ENCODE measurements at regions not wholly inside any gene's neighbourhood (a gene's known extent, or its start where the extent isn't known, plus 50 kb on each side); places are given as distances from the start of the nearest gene placed in this dataset.

DNA sequence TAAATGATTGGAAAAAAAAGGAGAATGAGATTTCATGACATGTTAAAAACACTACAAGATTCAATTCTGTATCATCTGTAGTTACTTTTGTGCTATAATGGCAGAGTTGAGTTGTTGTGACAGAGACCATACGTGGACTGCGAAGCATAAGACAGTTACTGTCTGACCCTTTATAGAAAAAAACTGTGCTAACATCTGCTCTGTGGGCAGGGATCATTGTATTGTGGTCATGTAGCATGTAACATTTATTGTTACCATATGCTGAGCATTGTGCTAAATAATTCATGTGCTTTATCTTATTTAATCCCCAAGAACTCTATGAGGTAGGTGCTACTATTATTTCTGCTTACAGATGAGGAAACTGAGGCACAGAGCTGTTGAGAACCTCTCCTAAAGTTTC lies 147.3 kb upstream of the HMHB1 start:
- Histone ChIP-seq H3K36me3 (ENCODE audit: control insufficient read depth in 2 of 2, insufficient read depth in 2 of 2, low read length in 1 of 2) (no peaks in the 10 kb centered on the region), H3K4me1 (ENCODE audit: control insufficient read depth in 2 of 2, insufficient read depth in 2 of 2, low read length in 2 of 2) (no peaks in the 10 kb centered on the region), H3K27me3 (ENCODE audit: control insufficient read depth in 2 of 2, insufficient read depth in 1 of 2, low read length in 1 of 2) (no peaks in the 10 kb centered on the region), H3K27ac (ENCODE audit: low read depth in 1 of 2, low read length in 1 of 2) (no peak overlapping the region), H3K9me3 (ENCODE audit: control insufficient read depth in 2 of 2, insufficient read depth in 1 of 2, low read length in 1 of 2) (no peaks in the 10 kb centered on the region), H3K4me3 (ENCODE audit: low read length in 2 of 2) (no peak overlapping the region)
- no peak for DNase-seq (ENCODE audit: low read depth in 6 of 9, low spot score in 9 of 9)
- WGBS, result 89% methylated on average over 2 of the region's 2 CpGs

DNA sequence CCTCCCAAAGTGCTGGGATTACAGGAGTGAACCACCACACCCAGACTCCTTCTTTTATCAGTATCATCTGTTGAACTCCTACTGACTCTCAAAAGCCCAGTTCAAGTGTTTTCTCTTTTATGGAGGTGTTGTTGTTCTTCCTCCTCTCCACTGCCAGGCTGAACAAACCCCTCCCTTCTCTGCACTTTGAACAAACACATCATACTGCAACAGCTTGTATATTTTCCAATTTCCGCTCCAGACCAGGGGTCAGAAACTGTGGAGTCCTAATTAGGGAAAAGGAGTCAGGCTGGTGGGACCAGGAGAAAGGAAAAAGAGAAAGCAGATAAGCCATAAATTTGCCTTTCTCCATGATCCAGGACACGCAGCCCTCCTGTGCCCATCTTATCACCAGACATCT lies 148.1 kb upstream of the HMHB1 start:
- 99% methylated on average over 2 of the region's 2 CpGs for WGBS
- Histone ChIP-seq H3K27ac (ENCODE audit: low read depth in 1 of 2, low read length in 1 of 2) (no peak overlapping the region), H3K4me3 (ENCODE audit: low read length in 2 of 2) (no peak overlapping the region), H3K36me3 (ENCODE audit: control insufficient read depth in 2 of 2, insufficient read depth in 2 of 2, low read length in 1 of 2) (no peaks in the 10 kb centered on the region), H3K4me1 (ENCODE audit: control insufficient read depth in 2 of 2, insufficient read depth in 2 of 2, low read length in 2 of 2) (no peaks in the 10 kb centered on the region), H3K27me3 (ENCODE audit: control insufficient read depth in 2 of 2, insufficient read depth in 1 of 2, low read length in 1 of 2) (no peaks in the 10 kb centered on the region), H3K9me3 (ENCODE audit: control insufficient read depth in 2 of 2, insufficient read depth in 1 of 2, low read length in 1 of 2) (no peaks in the 10 kb centered on the region)
- DNase-seq (ENCODE audit: low read depth in 6 of 9, low spot score in 9 of 9), result no peak

DNA sequence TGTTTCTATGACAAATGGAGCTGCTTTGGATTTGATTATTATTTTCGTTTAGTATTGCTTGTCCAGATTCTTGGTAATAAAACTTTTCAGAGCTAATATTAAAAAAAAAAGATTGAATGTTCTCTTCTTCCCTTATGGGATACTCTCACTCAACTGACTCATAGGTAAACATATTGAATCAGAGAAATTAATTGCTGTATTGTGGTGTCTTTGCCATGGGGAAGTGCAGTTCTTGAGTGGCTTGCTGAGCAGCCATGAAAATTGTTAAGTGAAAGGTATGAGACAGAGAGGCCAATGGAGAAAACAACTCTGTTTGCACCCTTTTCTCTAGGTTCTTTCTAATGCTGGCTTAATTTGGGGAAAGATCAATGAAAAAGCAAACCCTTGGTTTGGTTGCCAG lies 149.9 kb upstream of the HMHB1 start:
- H3K4me3 ChIP-seq (ENCODE audit: low read length in 2 of 2), result no peak overlapping the region
- no peak overlapping the region for H3K27ac ChIP-seq (ENCODE audit: low read depth in 1 of 2, low read length in 1 of 2)
- no peaks in the 10 kb centered on the region for H3K4me1 ChIP-seq (ENCODE audit: control insufficient read depth in 2 of 2, insufficient read depth in 2 of 2, low read length in 2 of 2)
- H3K36me3 ChIP-seq (ENCODE audit: control insufficient read depth in 2 of 2, insufficient read depth in 2 of 2, low read length in 1 of 2), result no peaks in the 10 kb centered on the region
- DNase-seq (ENCODE audit: low read depth in 6 of 9, low spot score in 9 of 9), result no peak
- H3K9me3 ChIP-seq (ENCODE audit: control insufficient read depth in 2 of 2, insufficient read depth in 1 of 2, low read length in 1 of 2), result no peaks in the 10 kb centered on the region
- H3K27me3 ChIP-seq (ENCODE audit: control insufficient read depth in 2 of 2, insufficient read depth in 1 of 2, low read length in 1 of 2), result no peaks in the 10 kb centered on the region
- WGBS, result 99% methylated on average over 1 of the region's 1 CpG

- Histone ChIP-seq H3K27me3 (ENCODE audit: control insufficient read depth in 2 of 2, insufficient read depth in 1 of 2, low read length in 1 of 2) (no peaks in the 10 kb centered on the region), H3K4me1 (ENCODE audit: control insufficient read depth in 2 of 2, insufficient read depth in 2 of 2, low read length in 2 of 2) (no peaks in the 10 kb centered on the region), H3K27ac (ENCODE audit: low read depth in 1 of 2, low read length in 1 of 2) (no peak overlapping the region), H3K4me3 (ENCODE audit: low read length in 2 of 2) (no peak overlapping the region), H3K36me3 (ENCODE audit: control insufficient read depth in 2 of 2, insufficient read depth in 2 of 2, low read length in 1 of 2) (no peaks in the 10 kb centered on the region), H3K9me3 (ENCODE audit: control insufficient read depth in 2 of 2, insufficient read depth in 1 of 2, low read length in 1 of 2) (no peaks in the 10 kb centered on the region)
- DNase-seq (ENCODE audit: low read depth in 6 of 9, low spot score in 9 of 9), result no peak
- WGBS, result over 99% methylated on average over 2 of the region's 2 CpGs
Measured at GRCh38 chr5:143660625-143661024, 151.3 kb upstream of the HMHB1 start.

DNA sequence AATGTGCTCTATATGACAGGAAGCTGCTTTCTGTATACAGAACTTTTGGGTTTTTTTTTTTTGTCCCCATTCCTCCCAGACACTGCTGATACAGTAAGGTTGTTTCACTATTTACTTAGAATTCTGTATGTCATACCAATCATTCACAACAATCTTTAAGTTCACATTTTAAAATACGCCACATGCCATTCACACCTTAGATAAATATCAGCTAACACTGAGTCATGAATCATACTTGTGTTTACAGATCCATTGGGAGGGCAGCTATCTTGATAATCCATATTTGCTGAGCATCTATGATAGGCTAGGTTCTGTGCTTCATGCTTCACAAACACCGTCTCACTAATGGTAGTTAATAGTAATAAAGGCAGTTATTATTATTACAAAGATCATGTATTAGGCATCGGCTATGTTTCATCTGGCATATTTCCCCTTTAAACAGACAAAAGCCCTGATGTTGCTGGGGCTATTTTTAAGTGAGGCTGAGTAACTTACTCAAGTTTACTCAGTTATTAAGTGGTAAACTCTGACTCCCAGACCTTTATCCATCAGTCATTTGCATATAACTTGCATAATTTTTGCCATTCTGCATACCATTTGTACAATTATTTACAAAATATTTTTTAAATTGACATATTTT lies 152.2 kb upstream of the HMHB1 start:
- H3K9me3 ChIP-seq (ENCODE audit: control insufficient read depth in 2 of 2, insufficient read depth in 1 of 2, low read length in 1 of 2), result no peaks in the 10 kb centered on the region
- H3K27me3 ChIP-seq (ENCODE audit: control insufficient read depth in 2 of 2, insufficient read depth in 1 of 2, low read length in 1 of 2), result no peaks in the 10 kb centered on the region
- no peak for DNase-seq (ENCODE audit: low read depth in 6 of 9, low spot score in 9 of 9)
- H3K36me3 ChIP-seq (ENCODE audit: control insufficient read depth in 2 of 2, insufficient read depth in 2 of 2, low read length in 1 of 2), result no peaks in the 10 kb centered on the region
- WGBS, result 96% methylated on average over 3 of the region's 3 CpGs
- no peaks in the 10 kb centered on the region for H3K4me1 ChIP-seq (ENCODE audit: control insufficient read depth in 2 of 2, insufficient read depth in 2 of 2, low read length in 2 of 2)
- H3K4me3 ChIP-seq (ENCODE audit: low read length in 2 of 2), result no peak overlapping the region
- no peak overlapping the region for H3K27ac ChIP-seq (ENCODE audit: low read depth in 1 of 2, low read length in 1 of 2)

DNA sequence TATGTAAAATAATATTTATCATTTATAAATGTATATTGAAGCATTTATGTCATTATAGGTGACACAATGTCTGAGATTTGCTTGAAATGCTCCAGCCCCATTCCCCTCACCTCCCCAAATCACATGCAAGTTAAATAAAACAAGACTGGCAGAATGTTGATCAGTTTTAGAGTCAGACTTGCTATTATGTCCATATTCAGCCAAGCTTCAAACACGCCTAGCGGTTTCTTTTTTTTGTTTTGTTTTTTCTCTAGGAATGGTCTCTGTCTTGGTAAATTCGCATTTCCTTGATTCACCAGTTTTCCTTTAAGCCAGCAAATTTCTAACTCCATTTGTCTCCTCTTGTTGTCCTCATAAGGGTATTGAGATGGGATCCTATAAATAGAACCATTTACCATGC lies 153.0 kb upstream of the HMHB1 start:
- Histone ChIP-seq H3K4me3 (ENCODE audit: low read length in 2 of 2) (no peak overlapping the region), H3K27ac (ENCODE audit: low read depth in 1 of 2, low read length in 1 of 2) (no peak overlapping the region), H3K9me3 (ENCODE audit: control insufficient read depth in 2 of 2, insufficient read depth in 1 of 2, low read length in 1 of 2) (no peaks in the 10 kb centered on the region), H3K36me3 (ENCODE audit: control insufficient read depth in 2 of 2, insufficient read depth in 2 of 2, low read length in 1 of 2) (no peaks in the 10 kb centered on the region), H3K27me3 (ENCODE audit: control insufficient read depth in 2 of 2, insufficient read depth in 1 of 2, low read length in 1 of 2) (no peaks in the 10 kb centered on the region), H3K4me1 (ENCODE audit: control insufficient read depth in 2 of 2, insufficient read depth in 2 of 2, low read length in 2 of 2) (no peaks in the 10 kb centered on the region)
- WGBS, result 98% methylated on average over 3 of the region's 3 CpGs
- no peak for DNase-seq (ENCODE audit: low read depth in 6 of 9, low spot score in 9 of 9)

DNA sequence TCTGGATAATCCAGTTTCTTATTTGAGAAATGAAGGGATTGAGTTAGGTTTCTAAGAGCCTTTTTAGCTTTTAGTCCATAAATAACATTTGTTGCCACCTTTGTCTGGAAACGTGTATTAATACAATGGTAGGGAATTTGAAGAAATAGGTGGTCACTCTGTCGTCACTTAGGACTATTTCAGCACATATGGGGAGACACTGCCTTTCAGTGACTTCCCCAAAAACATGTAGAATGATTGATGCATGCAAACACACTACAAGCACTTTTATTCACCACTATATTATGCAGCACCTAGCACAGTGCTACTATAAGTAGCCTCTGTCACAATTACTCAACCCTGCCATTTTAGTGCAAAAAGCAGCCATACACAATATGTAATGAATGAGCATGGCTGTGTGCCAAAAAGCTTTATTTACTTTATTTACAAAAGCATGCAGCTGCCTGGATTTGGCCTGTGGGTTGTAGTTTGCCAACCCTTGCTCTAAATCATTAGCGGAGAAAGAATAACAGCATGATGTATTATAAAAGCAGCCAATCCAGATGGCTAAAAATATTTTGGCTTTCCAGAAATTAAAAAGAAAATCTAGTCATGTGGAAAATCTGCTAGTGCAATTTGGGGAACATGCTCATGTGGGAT lies 154.2 kb upstream of the HMHB1 start:
- WGBS, result 93% methylated on average over 3 of the region's 3 CpGs
- no peak for DNase-seq (ENCODE audit: low read depth in 6 of 9, low spot score in 9 of 9)

DNA sequence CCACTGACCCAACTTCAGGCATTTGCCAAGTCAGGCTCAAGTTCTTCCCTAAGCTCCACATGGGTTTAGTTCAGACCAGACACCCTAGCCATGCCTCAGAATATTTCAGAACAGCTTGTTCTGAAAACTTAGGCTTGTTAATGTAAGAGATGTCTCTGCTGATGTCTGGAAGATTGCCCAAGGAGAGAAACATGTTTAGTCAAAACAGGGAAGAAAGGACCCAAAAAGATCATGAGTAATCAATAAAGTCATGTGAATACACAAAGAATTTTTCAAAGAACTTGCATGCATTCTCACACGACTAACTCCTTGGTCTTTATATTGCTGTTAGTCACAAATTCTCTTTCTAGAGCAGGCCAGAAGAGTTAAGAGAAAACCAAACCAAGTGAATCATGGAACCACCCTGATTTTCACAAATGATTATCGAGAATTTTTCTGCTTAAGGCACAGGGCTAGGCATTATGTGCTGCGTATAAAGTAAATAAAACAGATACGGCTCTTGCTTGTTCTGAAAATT lies 158.1 kb upstream of the HMHB1 start:
- H3K27ac ChIP-seq (ENCODE audit: low read depth in 1 of 2, low read length in 1 of 2), result no peak overlapping the region
- no peak for DNase-seq (ENCODE audit: low read depth in 6 of 9, low spot score in 9 of 9)
- WGBS, result 99% methylated on average over 4 of the region's 4 CpGs

More for the DNA sequence above, 154.2 kb upstream of the HMHB1 start:
- Histone ChIP-seq H3K36me3 (ENCODE audit: control insufficient read depth in 2 of 2, insufficient read depth in 2 of 2, low read length in 1 of 2) (no peaks in the 10 kb centered on the region), H3K9me3 (ENCODE audit: control insufficient read depth in 2 of 2, insufficient read depth in 1 of 2, low read length in 1 of 2) (no peaks in the 10 kb centered on the region), H3K27ac (ENCODE audit: low read depth in 1 of 2, low read length in 1 of 2) (no peak overlapping the region), H3K27me3 (ENCODE audit: control insufficient read depth in 2 of 2, insufficient read depth in 1 of 2, low read length in 1 of 2) (no peaks in the 10 kb centered on the region), H3K4me1 (ENCODE audit: control insufficient read depth in 2 of 2, insufficient read depth in 2 of 2, low read length in 2 of 2) (no peaks in the 10 kb centered on the region), H3K4me3 (ENCODE audit: low read length in 2 of 2) (no peak overlapping the region)

DNA sequence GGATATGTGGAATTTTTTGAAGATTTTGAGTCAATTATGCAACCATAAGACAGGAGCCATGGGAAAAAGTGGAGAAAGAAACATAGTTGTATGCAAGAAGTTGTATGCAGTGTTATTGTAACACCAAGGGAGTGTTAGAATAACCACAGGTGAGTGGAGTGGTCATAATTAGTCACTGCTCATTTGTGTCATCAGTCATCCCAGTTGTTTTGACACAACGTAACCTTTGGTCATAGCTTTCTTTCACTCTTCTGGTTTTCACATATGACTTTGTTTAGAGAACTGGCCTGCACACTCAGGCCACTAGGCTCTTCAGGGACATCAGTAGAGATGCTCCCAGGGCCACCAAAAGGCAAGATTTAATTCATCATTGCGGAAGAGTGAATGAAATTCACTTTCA lies 158.7 kb upstream of the HMHB1 start:
- 97% methylated on average over 2 of the region's 2 CpGs for WGBS
- H3K27ac ChIP-seq (ENCODE audit: low read depth in 1 of 2, low read length in 1 of 2), result no peak overlapping the region
- H3K9me3 ChIP-seq (ENCODE audit: control insufficient read depth in 2 of 2, insufficient read depth in 1 of 2, low read length in 1 of 2), result no peaks in the 10 kb centered on the region
- no peak for DNase-seq (ENCODE audit: low read depth in 6 of 9, low spot score in 9 of 9)
- no peaks in the 10 kb centered on the region for H3K27me3 ChIP-seq (ENCODE audit: control insufficient read depth in 2 of 2, insufficient read depth in 1 of 2, low read length in 1 of 2)
- H3K36me3 ChIP-seq (ENCODE audit: control insufficient read depth in 2 of 2, insufficient read depth in 2 of 2, low read length in 1 of 2), result no peaks in the 10 kb centered on the region
- H3K4me3 ChIP-seq (ENCODE audit: low read length in 2 of 2), result no peak overlapping the region
- H3K4me1 ChIP-seq (ENCODE audit: control insufficient read depth in 2 of 2, insufficient read depth in 2 of 2, low read length in 2 of 2), result no peaks in the 10 kb centered on the region

More for the DNA sequence above, 158.1 kb upstream of the HMHB1 start:
- Histone ChIP-seq H3K4me1 (ENCODE audit: control insufficient read depth in 2 of 2, insufficient read depth in 2 of 2, low read length in 2 of 2) (no peaks in the 10 kb centered on the region), H3K9me3 (ENCODE audit: control insufficient read depth in 2 of 2, insufficient read depth in 1 of 2, low read length in 1 of 2) (no peaks in the 10 kb centered on the region), H3K4me3 (ENCODE audit: low read length in 2 of 2) (no peak overlapping the region), H3K27me3 (ENCODE audit: control insufficient read depth in 2 of 2, insufficient read depth in 1 of 2, low read length in 1 of 2) (no peaks in the 10 kb centered on the region), H3K36me3 (ENCODE audit: control insufficient read depth in 2 of 2, insufficient read depth in 2 of 2, low read length in 1 of 2) (no peaks in the 10 kb centered on the region)

Measured in thymus (tissue), 11 donors.